ENCODE measurements at regions not wholly inside any gene's neighbourhood (a gene's known extent, or its start where the extent isn't known, plus 50 kb on each side); places are given as distances from the start of the nearest gene placed in this dataset.

DNA sequence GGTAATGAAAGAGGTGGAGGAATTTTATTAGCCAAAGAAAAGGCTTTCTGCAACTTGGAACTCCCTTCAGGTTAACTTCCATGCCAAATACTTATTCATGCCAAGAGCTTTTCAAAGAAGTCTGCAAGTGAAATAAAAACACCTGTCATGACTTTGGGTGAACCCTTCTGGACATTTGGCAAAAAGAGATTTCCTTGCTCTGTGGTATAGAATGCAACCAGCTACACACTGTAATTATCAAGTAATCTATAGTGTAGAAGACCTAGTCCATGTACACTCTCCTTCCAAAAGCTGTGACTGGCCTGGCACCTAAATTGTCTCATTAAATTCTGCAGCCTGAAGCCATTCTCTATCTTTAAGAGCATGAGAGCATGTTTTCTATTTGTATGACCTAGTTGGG, 232.3 kb downstream of the COL12A1 start:
- TF ChIP-seq, protein P1, sequence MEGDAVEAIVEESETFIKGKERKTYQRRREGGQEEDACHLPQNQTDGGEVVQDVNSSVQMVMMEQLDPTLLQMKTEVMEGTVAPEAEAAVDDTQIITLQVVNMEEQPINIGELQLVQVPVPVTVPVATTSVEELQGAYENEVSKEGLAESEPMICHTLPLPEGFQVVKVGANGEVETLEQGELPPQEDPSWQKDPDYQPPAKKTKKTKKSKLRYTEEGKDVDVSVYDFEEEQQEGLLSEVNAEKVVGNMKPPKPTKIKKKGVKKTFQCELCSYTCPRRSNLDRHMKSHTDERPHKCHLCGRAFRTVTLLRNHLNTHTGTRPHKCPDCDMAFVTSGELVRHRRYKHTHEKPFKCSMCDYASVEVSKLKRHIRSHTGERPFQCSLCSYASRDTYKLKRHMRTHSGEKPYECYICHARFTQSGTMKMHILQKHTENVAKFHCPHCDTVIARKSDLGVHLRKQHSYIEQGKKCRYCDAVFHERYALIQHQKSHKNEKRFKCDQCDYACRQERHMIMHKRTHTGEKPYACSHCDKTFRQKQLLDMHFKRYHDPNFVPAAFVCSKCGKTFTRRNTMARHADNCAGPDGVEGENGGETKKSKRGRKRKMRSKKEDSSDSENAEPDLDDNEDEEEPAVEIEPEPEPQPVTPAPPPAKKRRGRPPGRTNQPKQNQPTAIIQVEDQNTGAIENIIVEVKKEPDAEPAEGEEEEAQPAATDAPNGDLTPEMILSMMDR (IDR thresholded peaks at IDR 0.05): no peak
- TF ChIP-seq POLR2A (IDR thresholded peaks at IDR 0.05) (no peak), POLR2AphosphoS5 (IDR thresholded peaks at IDR 0.05) (no peak)

All from breast epithelium (tissue), 3 donors.